Ascending aorta (tissue), 2 donors: ENCODE measurements at regions not wholly inside any gene's neighbourhood (a gene's known extent, or its start where the extent isn't known, plus 50 kb on each side); places are given as distances from the start of the nearest gene placed in this dataset.

ENCODE experiments used
- DNase-seq, 2 donors: peaks; one replicate each; pipeline ENCODE4 v3.0.0-alpha.2; 2019; ENCODE audit warnings: low spot score in 2 of 2
- H3K27ac ChIP-seq, 2 donors: fragments of 200-600 bp; sonication (generic); one replicate each; pipeline ENCODE4 v1.5.1; 2016 to 2017; ENCODE audit warnings: mild to moderate bottlenecking in 1 of 2
- H3K27me3 ChIP-seq: fragments of 200-600 bp; sonication (generic); one replicate; pipeline ENCODE4 v1.5.1; 2017
- H3K36me3 ChIP-seq, 2 donors: fragments of 200-600 bp; sonication (generic); one replicate each; pipeline ENCODE4 v1.5.1; 2016
- H3K4me1 ChIP-seq, 2 donors: fragments of 200-600 bp; sonication (generic); one replicate each; pipeline ENCODE4 v1.5.1; 2016 to 2017; ENCODE audit warnings: mild to moderate bottlenecking in 1 of 2
- H3K4me3 ChIP-seq, 2 donors: fragments of 200-600 bp; sonication (generic); one replicate each; pipeline ENCODE4 v1.5.1; 2016 to 2017; ENCODE audit warnings: mild to moderate bottlenecking in 1 of 2
- H3K9me3 ChIP-seq, 2 donors: fragments of 200-600 bp; sonication (generic); one replicate each; pipeline ENCODE4 v1.5.1; 2016
- CTCF ChIP-seq, 3 experiments: fragments of 200-600 bp in 2 of 3; fragments of 450-650 bp in 1 of 3; sonication (generic) in 2 of 3; IDR thresholded peaks; one replicate each; pipeline ENCODE4 v1.5.1; 2016 to 2019; ENCODE audit warnings: antibody characterized with exemption in 3 of 3, mild to moderate bottlenecking in 1 of 3, moderate library complexity in 1 of 3
- intact Hi-C: fragments of 100-400 bp; cut with DNase I; formaldehyde crosslinking; loops from one replicate; pipeline ENCODE4 v1.15.1; 2023

GRCh38 chr5:158436271-158437065 lies 577.5 kb upstream of the CLINT1 start:
- TF ChIP-seq CTCF (IDR thresholded peaks at IDR 0.05), result no peak
- Histone ChIP-seq H3K27me3 (no peaks in the 10 kb centered on the region), H3K27ac (no peak overlapping the region), H3K4me1 (no peaks in the 10 kb centered on the region), H3K4me3 (no peak overlapping the region), H3K9me3 (no peaks in the 10 kb centered on the region), H3K36me3 (no peaks in the 10 kb centered on the region)
- intact Hi-C loops, result no loop called here
- no peak for DNase-seq

DNA sequence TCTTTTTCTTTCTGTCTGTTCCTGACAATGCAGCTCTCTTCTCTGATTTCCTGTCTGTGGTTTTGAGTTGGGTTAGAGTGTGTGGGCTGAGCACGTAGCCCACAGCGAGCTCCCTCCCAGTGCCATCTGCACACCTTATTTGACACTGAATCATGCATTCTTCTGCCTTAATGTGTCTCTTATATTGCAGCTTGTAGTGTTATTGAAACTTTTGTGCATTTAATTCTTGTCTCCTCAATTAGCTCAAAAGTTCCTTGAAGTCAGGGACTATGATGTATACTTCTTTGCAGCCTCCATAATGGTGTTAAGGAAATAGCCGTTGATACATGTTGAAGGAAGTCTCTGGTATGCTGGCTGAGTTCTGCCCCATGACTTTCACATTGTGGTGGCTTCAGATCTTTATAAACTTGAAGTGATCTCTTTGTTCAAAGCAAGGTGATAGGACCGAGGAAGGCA lies 576.2 kb upstream of the CLINT1 start:
- Histone ChIP-seq H3K27ac (no peak overlapping the region), H3K9me3 (no peaks in the 10 kb centered on the region), H3K4me3 (no peak overlapping the region), H3K36me3 (no peaks in the 10 kb centered on the region), H3K4me1 (no peaks in the 10 kb centered on the region), H3K27me3 (no peaks in the 10 kb centered on the region)
- TF ChIP-seq CTCF (IDR thresholded peaks at IDR 0.05), result no peak
- no peak for DNase-seq
- intact Hi-C loops, result no loop called here

- intact Hi-C loops, result no loop called here
- no peak for DNase-seq
- Histone ChIP-seq H3K27ac (no peak overlapping the region), H3K9me3 (no peaks in the 10 kb centered on the region), H3K36me3 (no peaks in the 10 kb centered on the region), H3K27me3 (no peaks in the 10 kb centered on the region), H3K4me1 (no peaks in the 10 kb centered on the region), H3K4me3 (no peak overlapping the region)
- TF ChIP-seq CTCF (IDR thresholded peaks at IDR 0.05), result no peak
Measured at GRCh38 chr5:158434749-158435148, 575.8 kb upstream of the CLINT1 start.

DNA sequence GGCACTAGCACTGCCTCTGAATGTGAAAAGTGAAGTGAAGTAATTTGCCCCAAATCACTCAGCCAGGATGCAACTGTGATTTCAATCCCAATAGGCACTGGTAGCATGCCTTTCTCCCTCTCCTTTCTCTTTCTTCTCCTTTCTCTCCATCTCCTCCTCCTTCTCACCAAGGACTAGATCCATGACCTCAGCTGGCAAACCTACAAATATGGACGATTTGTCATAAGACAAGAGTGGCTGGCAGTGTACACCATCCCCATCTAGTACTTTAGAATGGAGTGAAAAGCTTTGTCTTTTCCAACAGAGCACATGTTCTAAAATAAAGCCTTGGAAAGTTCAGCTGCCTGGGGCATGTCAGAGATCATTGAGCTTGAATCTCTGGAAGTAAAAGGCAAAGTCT lies 574.7 kb upstream of the CLINT1 start:
- DNase-seq, result no peak
- Histone ChIP-seq H3K27me3 (no peaks in the 10 kb centered on the region), H3K36me3 (no peaks in the 10 kb centered on the region), H3K27ac (no peak overlapping the region), H3K4me3 (no peak overlapping the region), H3K9me3 (no peaks in the 10 kb centered on the region), H3K4me1 (no peaks in the 10 kb centered on the region)
- TF ChIP-seq CTCF (IDR thresholded peaks at IDR 0.05), result no peak
- intact Hi-C loops, result no loop called here

DNA sequence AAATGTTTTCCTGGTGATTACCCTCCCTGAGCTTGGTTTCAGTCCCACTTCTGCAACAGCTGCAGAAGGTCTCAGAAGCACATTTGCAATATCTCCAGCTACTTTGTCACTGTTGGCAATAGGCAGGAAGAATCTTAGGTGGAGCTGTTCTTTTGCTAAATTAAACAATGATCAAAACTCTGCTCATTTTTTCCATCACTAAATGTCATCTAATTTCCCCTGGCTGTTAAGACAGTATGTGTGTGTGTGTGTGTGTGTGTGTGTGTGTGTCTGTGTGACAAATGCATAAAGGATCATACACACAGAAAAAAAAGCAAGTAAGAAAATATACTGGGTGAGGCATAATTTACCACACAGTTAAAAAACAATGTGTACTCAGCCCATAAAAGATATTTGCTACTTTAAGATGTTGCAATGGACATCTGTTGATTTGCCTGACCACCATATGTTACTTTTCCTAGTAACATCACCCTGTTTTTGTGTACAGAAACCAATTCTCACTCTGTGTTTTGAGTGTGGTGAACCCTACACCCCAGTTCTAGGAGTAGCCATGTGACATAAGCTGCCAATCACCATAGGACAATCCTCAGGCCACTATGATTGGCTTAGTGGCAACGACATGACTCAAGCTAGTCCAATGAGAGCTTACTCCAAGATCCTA lies 572.6 kb upstream of the CLINT1 start:
- no peak overlapping the region for H3K27ac ChIP-seq
- no peak for TF ChIP-seq CTCF (IDR thresholded peaks at IDR 0.05)
- no peak for DNase-seq
- H3K4me1 ChIP-seq, result no peaks in the 10 kb centered on the region
- no peaks in the 10 kb centered on the region for H3K27me3 ChIP-seq
- H3K9me3 ChIP-seq, result no peaks in the 10 kb centered on the region
- intact Hi-C loops, result no loop called here
- H3K36me3 ChIP-seq, result no peaks in the 10 kb centered on the region
- H3K4me3 ChIP-seq, result no peak overlapping the region
